HepG2 (cell line): ENCODE measurements at regions not wholly inside any gene's neighbourhood (a gene's known extent, or its start where the extent isn't known, plus 50 kb on each side); places are given as distances from the start of the nearest gene placed in this dataset.

Source experiments
- BRF2 ChIP-seq: sonication (generic); formaldehyde crosslinking; IDR thresholded peaks from 2 replicates; pipeline ENCODE4 v1.8.1; 2022; ENCODE audit warnings: mild to moderate bottlenecking, missing genetic modification reagents
- CTCF ChIP-seq: sonication (generic); formaldehyde crosslinking; IDR thresholded peaks from 2 replicates; pipeline ENCODE4 v1.5.0; 2020; ENCODE audit warnings: mild to moderate bottlenecking, missing genetic modification reagents, moderate library complexity
- HDAC1 ChIP-seq: sonication (generic); formaldehyde crosslinking; IDR thresholded peaks from 2 replicates; pipeline ENCODE4 v1.5.1; 2020; ENCODE audit warnings: mild to moderate bottlenecking, missing genetic modification reagents
- MLX ChIP-seq: IDR thresholded peaks from 2 replicates; pipeline ENCODE4 v1.6.1; 2016
- POLR2AphosphoS5 ChIP-seq: IDR thresholded peaks from 2 replicates; pipeline ENCODE4 v1.6.1; 2012; ENCODE audit warnings: low read depth, low read length
- RBM22 ChIP-seq: fragments of 200-400 bp; formaldehyde crosslinking; optimal IDR thresholded peaks from 2 replicates; pipeline ENCODE3; 2017; ENCODE audit warnings: mild to moderate bottlenecking, low read length, moderate library complexity
- REST ChIP-seq, 2 experiments: IDR thresholded peaks; 2 replicates each; pipeline ENCODE4 v1.6.1; 2011 to 2012; ENCODE audit warnings: low read length in 2 of 2, borderline replicate concordance in 1 of 2, low read depth in 1 of 2, mild to moderate bottlenecking in 1 of 2, moderate library complexity in 1 of 2
- SNAPC4 ChIP-seq: sonication (generic); formaldehyde crosslinking; IDR thresholded peaks from 2 replicates; pipeline ENCODE4 v1.4.0; 2020; ENCODE audit warnings: mild to moderate bottlenecking, missing genetic modification reagents
- ZXDC ChIP-seq: sonication (generic); formaldehyde crosslinking; IDR thresholded peaks from 2 replicates; pipeline ENCODE4 v1.5.0; 2020; ENCODE audit warnings: mild to moderate bottlenecking, missing genetic modification reagents

GRCh38 chr7:82530361-82530760, 86.8 kb upstream of the CACNA2D1 start:
- no peak for TF ChIP-seq SNAPC4 (CRISPR knock-in tag)
- no peak for TF ChIP-seq BRF2
- TF ChIP-seq POLR2AphosphoS5, result no peak
- no peak for TF ChIP-seq MLX (CRISPR knock-in tag)
- no peak for TF ChIP-seq HDAC1 (CRISPR knock-in tag)
- TF ChIP-seq RBM22, result no peak
- TF ChIP-seq ZXDC, result no peak
- no peak for TF ChIP-seq CTCF (CRISPR knock-in tag)
- TF ChIP-seq REST (IDR thresholded peaks at IDR 0.05; ENCODE audit: borderline replicate concordance in 1 of 2, low read depth in 1 of 2, low read length in 2 of 2), result no peak
